ENCODE measurements at regions not wholly inside any gene's neighbourhood (a gene's known extent, or its start where the extent isn't known, plus 50 kb on each side); places are given as distances from the start of the nearest gene placed in this dataset.

DNA sequence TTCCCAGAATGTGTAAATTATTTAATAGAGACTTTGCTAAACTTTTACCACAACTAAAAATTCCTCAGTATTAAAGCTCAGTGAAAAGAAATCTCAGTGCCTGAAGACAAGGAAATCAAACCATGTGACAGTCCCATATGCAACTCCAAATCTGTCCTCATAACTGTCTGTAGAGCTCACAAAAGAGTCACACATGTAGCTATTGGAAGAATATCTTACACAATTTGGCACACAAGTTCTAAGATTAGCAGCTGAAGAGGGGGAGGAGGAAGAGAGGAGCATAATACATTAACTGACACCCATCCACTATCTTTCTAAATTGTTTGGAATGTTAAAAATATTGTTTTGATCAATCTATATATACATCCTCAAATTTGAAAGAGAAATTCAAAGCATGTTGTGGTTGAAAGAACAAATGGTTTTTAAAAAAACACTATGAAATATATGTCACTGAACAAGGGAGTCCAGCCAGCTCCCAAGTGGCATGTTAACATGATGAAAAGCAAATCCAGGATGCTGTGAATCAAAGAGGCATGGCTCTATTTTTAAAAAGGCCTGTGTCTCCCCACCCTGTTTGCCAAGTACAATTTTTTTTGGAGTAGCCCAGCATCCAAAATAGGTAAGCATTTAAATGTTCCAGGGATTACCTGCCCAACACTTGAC, 126.3 kb upstream of the NANOGP8 start:
- Histone ChIP-seq H3K27ac (replicated peaks) (no peak overlapping the region), H3K27me3 (ENCODE audit: insufficient read depth, poor library complexity, severe bottlenecking) (no peaks in the 10 kb centered on the region), H3K4me3 (replicated peaks; ENCODE audit: insufficient read depth, low read length) (no peak overlapping the region)
- DNase-seq (ENCODE audit: low read depth in 1 of 2, low spot score in 1 of 2) = no peak
- no peak for TF ChIP-seq SPI1 (IDR thresholded peaks at IDR 0.05; ENCODE audit: borderline replicate concordance, low read depth)
- no peak for TF ChIP-seq POLR2AphosphoS5 (IDR thresholded peaks at IDR 0.05; ENCODE audit: low read depth)
- TF ChIP-seq GABPA (IDR thresholded peaks at IDR 0.05; ENCODE audit: low read depth) = no peak
- TF ChIP-seq, protein P1, sequence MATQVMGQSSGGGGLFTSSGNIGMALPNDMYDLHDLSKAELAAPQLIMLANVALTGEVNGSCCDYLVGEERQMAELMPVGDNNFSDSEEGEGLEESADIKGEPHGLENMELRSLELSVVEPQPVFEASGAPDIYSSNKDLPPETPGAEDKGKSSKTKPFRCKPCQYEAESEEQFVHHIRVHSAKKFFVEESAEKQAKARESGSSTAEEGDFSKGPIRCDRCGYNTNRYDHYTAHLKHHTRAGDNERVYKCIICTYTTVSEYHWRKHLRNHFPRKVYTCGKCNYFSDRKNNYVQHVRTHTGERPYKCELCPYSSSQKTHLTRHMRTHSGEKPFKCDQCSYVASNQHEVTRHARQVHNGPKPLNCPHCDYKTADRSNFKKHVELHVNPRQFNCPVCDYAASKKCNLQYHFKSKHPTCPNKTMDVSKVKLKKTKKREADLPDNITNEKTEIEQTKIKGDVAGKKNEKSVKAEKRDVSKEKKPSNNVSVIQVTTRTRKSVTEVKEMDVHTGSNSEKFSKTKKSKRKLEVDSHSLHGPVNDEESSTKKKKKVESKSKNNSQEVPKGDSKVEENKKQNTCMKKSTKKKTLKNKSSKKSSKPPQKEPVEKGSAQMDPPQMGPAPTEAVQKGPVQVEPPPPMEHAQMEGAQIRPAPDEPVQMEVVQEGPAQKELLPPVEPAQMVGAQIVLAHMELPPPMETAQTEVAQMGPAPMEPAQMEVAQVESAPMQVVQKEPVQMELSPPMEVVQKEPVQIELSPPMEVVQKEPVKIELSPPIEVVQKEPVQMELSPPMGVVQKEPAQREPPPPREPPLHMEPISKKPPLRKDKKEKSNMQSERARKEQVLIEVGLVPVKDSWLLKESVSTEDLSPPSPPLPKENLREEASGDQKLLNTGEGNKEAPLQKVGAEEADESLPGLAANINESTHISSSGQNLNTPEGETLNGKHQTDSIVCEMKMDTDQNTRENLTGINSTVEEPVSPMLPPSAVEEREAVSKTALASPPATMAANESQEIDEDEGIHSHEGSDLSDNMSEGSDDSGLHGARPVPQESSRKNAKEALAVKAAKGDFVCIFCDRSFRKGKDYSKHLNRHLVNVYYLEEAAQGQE (IDR thresholded peaks at IDR 0.05; ENCODE audit: insufficient replicate concordance, low read depth) = no peak
- TF ChIP-seq, protein P2, sequence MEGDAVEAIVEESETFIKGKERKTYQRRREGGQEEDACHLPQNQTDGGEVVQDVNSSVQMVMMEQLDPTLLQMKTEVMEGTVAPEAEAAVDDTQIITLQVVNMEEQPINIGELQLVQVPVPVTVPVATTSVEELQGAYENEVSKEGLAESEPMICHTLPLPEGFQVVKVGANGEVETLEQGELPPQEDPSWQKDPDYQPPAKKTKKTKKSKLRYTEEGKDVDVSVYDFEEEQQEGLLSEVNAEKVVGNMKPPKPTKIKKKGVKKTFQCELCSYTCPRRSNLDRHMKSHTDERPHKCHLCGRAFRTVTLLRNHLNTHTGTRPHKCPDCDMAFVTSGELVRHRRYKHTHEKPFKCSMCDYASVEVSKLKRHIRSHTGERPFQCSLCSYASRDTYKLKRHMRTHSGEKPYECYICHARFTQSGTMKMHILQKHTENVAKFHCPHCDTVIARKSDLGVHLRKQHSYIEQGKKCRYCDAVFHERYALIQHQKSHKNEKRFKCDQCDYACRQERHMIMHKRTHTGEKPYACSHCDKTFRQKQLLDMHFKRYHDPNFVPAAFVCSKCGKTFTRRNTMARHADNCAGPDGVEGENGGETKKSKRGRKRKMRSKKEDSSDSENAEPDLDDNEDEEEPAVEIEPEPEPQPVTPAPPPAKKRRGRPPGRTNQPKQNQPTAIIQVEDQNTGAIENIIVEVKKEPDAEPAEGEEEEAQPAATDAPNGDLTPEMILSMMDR (IDR thresholded peaks at IDR 0.05; ENCODE audit: insufficient read depth, low read length) = no peak

DNA sequence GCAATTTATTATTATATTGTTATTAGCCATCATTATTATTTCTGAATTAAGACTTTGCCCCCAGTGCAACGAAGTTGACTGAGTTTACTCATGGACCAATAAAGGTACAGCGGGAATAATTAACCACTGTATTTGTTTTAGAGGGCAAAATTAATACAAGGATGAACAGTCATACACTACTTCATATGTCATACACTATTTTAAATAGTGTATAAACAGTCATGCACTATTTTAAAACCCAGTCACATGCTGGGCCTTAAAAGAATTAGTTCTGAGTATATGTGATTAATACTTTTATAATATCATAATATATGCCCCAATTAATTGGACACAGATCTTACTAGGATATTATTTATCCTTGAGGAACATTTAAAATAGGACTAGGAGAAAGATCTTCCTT, 125.3 kb upstream of the NANOGP8 start:
- Histone ChIP-seq H3K27me3 (ENCODE audit: insufficient read depth, poor library complexity, severe bottlenecking) (no peaks in the 10 kb centered on the region), H3K4me3 (replicated peaks; ENCODE audit: insufficient read depth, low read length) (no peak overlapping the region), H3K27ac (replicated peaks) (no peak overlapping the region)
- TF ChIP-seq, protein P2 (IDR thresholded peaks at IDR 0.05; ENCODE audit: insufficient read depth, low read length) = no peak
- TF ChIP-seq, protein P1 (IDR thresholded peaks at IDR 0.05; ENCODE audit: insufficient replicate concordance, low read depth) = no peak
- TF ChIP-seq SPI1 (IDR thresholded peaks at IDR 0.05; ENCODE audit: borderline replicate concordance, low read depth) (no peak), GABPA (IDR thresholded peaks at IDR 0.05; ENCODE audit: low read depth) (no peak), POLR2AphosphoS5 (IDR thresholded peaks at IDR 0.05; ENCODE audit: low read depth) (no peak)
- DNase-seq (ENCODE audit: low read depth in 1 of 2, low spot score in 1 of 2) = no peak

DNA sequence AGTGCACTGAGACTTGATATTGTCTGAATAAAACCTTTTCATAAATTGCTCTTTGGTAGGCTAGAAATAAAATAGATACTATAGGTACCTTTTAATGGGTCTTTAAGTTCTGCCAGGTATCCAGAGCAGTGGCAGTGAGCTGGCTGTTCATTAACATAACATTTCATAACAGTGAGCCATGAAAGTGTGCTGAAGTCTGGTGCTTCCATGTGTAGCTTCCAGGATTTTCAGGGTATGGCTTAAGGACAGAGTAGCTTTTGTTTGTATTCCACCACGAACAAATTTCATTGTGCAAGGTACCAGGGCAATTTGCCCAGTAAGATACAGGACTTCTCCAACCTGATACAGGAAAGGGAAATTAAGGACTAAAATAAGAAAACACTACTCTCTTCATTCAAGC, 124.7 kb upstream of the NANOGP8 start:
- H3K27ac ChIP-seq (replicated peaks) = no peak overlapping the region
- peaks cover under 1% of the 10 kb centered on the region for H3K27me3 ChIP-seq (ENCODE audit: insufficient read depth, poor library complexity, severe bottlenecking)
- no peak for DNase-seq (ENCODE audit: low read depth in 1 of 2, low spot score in 1 of 2)
- no peak overlapping the region for H3K4me3 ChIP-seq (replicated peaks; ENCODE audit: insufficient read depth, low read length)
- TF ChIP-seq, protein P1 (IDR thresholded peaks at IDR 0.05; ENCODE audit: insufficient replicate concordance, low read depth) = no peak
- TF ChIP-seq GABPA (IDR thresholded peaks at IDR 0.05; ENCODE audit: low read depth) (no peak), SPI1 (IDR thresholded peaks at IDR 0.05; ENCODE audit: borderline replicate concordance, low read depth) (no peak), POLR2AphosphoS5 (IDR thresholded peaks at IDR 0.05; ENCODE audit: low read depth) (no peak)
- TF ChIP-seq, protein P2 (IDR thresholded peaks at IDR 0.05; ENCODE audit: insufficient read depth, low read length) = no peak

All from HL-60 (cell line).